Mesodermal cell (in vitro differentiated cells): ENCODE measurements at regions not wholly inside any gene's neighbourhood (a gene's known extent, or its start where the extent isn't known, plus 50 kb on each side); places are given as distances from the start of the nearest gene placed in this dataset.
A peak's percentile ranks its signal among the peaks of the same experiment; 100 is the strongest.
"Not testable (repeated sequence)": the region's sequence is repeated elsewhere in the genome, so short reads cannot be mapped to it uniquely, and the experiment has no call there.

Experiments used
- H3K27ac ChIP-seq: 2 replicates; pipeline ENCODE4 v1.7.0; 2013; ENCODE audit warnings: mild to moderate bottlenecking, low read depth, low read length, moderate library complexity; ENCODE audit not compliant: severe bottlenecking
- H3K36me3 ChIP-seq: 2 replicates; pipeline ENCODE4 v1.7.1; 2013; ENCODE audit warnings: mild to moderate bottlenecking, low read length, moderate library complexity; ENCODE audit not compliant: control insufficient read depth, insufficient read depth
- H3K4me1 ChIP-seq: one replicate; pipeline ENCODE4 v1.7.1; 2013; ENCODE audit warnings: mild to moderate bottlenecking, low read length; ENCODE audit not compliant: insufficient read depth, control insufficient read depth, poor library complexity, severe bottlenecking
- H3K4me3 ChIP-seq: 2 replicates; pipeline ENCODE4 v1.7.0; 2013; ENCODE audit warnings: low read length, control low read depth, mild to moderate bottlenecking; ENCODE audit not compliant: insufficient read depth, poor library complexity, severe bottlenecking; ENCODE audit errors: extremely low read depth
- H3K9me3 ChIP-seq: 2 replicates; pipeline ENCODE4 v1.7.1; 2013; ENCODE audit warnings: mild to moderate bottlenecking, low read length, moderate library complexity; ENCODE audit not compliant: control insufficient read depth
- WGBS, 2 experiments: methylation state at CpG; one replicate each; pipeline ENCODE4 v1.1.5; 2013; ENCODE audit warnings: missing lambda C conversion rate in 2 of 2; ENCODE audit not compliant: insufficient coverage in 2 of 2; 5-methylcytosine and 5-hydroxymethylcytosine counted together

GRCh38 chr19:20444202-20444885 lies 121.2 kb downstream of the ZNF737 start:
- H3K4me3 ChIP-seq: no peak overlapping the region
- no peaks in the 10 kb centered on the region for H3K4me1 ChIP-seq
- no peak overlapping the region for H3K27ac ChIP-seq
- H3K9me3 ChIP-seq: no peaks in the 10 kb centered on the region
- no peaks in the 10 kb centered on the region for H3K36me3 ChIP-seq
- WGBS, 2 experiments: 64% methylated on average over 2 of the region's 5 CpGs; no CpG with 5 or more reads in 1 of the 2 experiments

- H3K4me1 ChIP-seq, H3K36me3 ChIP-seq, H3K9me3 ChIP-seq, H3K27ac ChIP-seq, H3K4me3 ChIP-seq: not testable (repeated sequence)
- WGBS, 2 experiments: 100% methylated on average over 1 of the region's 4 CpGs
Measured at GRCh38 chr19:20432266-20432842, 133.2 kb downstream of the ZNF737 start.

- Histone ChIP-seq H3K36me3 (no peaks in the 10 kb centered on the region), H3K9me3 (no peaks in the 10 kb centered on the region), H3K4me1 (no peaks in the 10 kb centered on the region), H3K27ac (no peak overlapping the region), H3K4me3 (no peak overlapping the region)
- 90 to 94% methylated on average over 3 to 4 of the region's 5 CpGs for WGBS, 2 experiments
Measured at GRCh38 chr19:20431826-20432225, 133.8 kb downstream of the ZNF737 start.

GRCh38 chr19:20423381-20424197 lies 142.0 kb downstream of the ZNF737 start:
- H3K4me1 ChIP-seq: no peaks in the 10 kb centered on the region
- 7 to 11% methylated on average over 20 to 21 of the region's 44 CpGs for WGBS, 2 experiments
- H3K27ac ChIP-seq: peak overlapping the region; percentile 85
- H3K36me3 ChIP-seq: peaks cover 24% of the 10 kb centered on the region
- H3K9me3 ChIP-seq: no peaks in the 10 kb centered on the region
- peak overlapping the region; percentile 60 for H3K4me3 ChIP-seq

GRCh38 chr19:20422216-20423205 lies 143.1 kb downstream of the ZNF737 start:
- 77% methylated on average over 6 of the region's 22 CpGs; no CpG with 5 or more reads in 1 of the 2 experiments for WGBS, 2 experiments
- Histone ChIP-seq H3K4me3 (peak overlapping the region; percentile 60), H3K4me1 (no peaks in the 10 kb centered on the region), H3K36me3 (peaks cover 31% of the 10 kb centered on the region), H3K27ac (peak overlapping the region; percentile 49), H3K9me3 (no peaks in the 10 kb centered on the region)

GRCh38 chr19:20416661-20417060 lies 148.9 kb downstream of the ZNF737 start:
- no CpG with 5 or more reads among the region's 1 CpG for WGBS, 2 experiments
- Histone ChIP-seq H3K36me3 (peaks cover 68% of the 10 kb centered on the region), H3K27ac (no peak overlapping the region), H3K4me3 (no peak overlapping the region), H3K4me1 (peaks cover 4% of the 10 kb centered on the region), H3K9me3 (peaks cover 8% of the 10 kb centered on the region)

- no CpG with 5 or more reads among the region's 2 CpGs for WGBS, 2 experiments
- Histone ChIP-seq H3K36me3 (peaks cover 63% of the 10 kb centered on the region), H3K27ac (no peak overlapping the region), H3K9me3 (peaks cover 14% of the 10 kb centered on the region), H3K4me3 (no peak overlapping the region), H3K4me1 (peaks cover 4% of the 10 kb centered on the region)
Measured at GRCh38 chr19:20414120-20414519, 151.5 kb downstream of the ZNF737 start.

- Histone ChIP-seq H3K9me3 (peaks cover 14% of the 10 kb centered on the region), H3K4me1 (peaks cover 4% of the 10 kb centered on the region), H3K4me3 (no peak overlapping the region), H3K36me3 (peaks cover 67% of the 10 kb centered on the region), H3K27ac (no peak overlapping the region)
- WGBS, 2 experiments: no CpG with 5 or more reads among the region's 3 CpGs
Measured at GRCh38 chr19:20413705-20414104, 151.9 kb downstream of the ZNF737 start.

- H3K27ac ChIP-seq: no peak overlapping the region
- peaks cover 67% of the 10 kb centered on the region for H3K36me3 ChIP-seq
- no peak overlapping the region for H3K4me3 ChIP-seq
- peaks cover 14% of the 10 kb centered on the region for H3K9me3 ChIP-seq
- peaks cover 4% of the 10 kb centered on the region for H3K4me1 ChIP-seq
Measured at GRCh38 chr19:20412846-20413245, 152.7 kb downstream of the ZNF737 start.

GRCh38 chr19:20397292-20397691 lies 168.3 kb downstream of the ZNF737 start:
- H3K4me1 ChIP-seq: no peaks in the 10 kb centered on the region
- peaks cover 36% of the 10 kb centered on the region for H3K36me3 ChIP-seq
- H3K9me3 ChIP-seq: peaks cover 52% of the 10 kb centered on the region
- H3K27ac ChIP-seq: no peak overlapping the region
- no peak overlapping the region for H3K4me3 ChIP-seq
